WTC11 (cell line): ENCODE measurements at regions not wholly inside any gene's neighbourhood (a gene's known extent, or its start where the extent isn't known, plus 50 kb on each side); places are given as distances from the start of the nearest gene placed in this dataset.
"Not testable (repeated sequence)": the region's sequence is repeated elsewhere in the genome, so short reads cannot be mapped to it uniquely, and the experiment has no call there.

Source experiments
- ATAC-seq: fragments of 200-7000 bp; cut with Tn5 transposase; 2 replicates; pipeline ENCODE4 v1.10.0; 2021; ENCODE audit warnings: mild to moderate bottlenecking, moderate library complexity
- CTCF ChIA-PET: fragments of 300-600 bp; sonication (Branson Sonifier 250); formaldehyde crosslinking; loops from one replicate; lab custom pipeline; 2021; ENCODE audit warnings: antibody characterized with exemption; lab: Charles Lee
- POLR2A ChIA-PET: fragments of 350-600 bp; sonication (Branson Sonifier 250); formaldehyde crosslinking; loops from one replicate; lab custom pipeline; 2021; ENCODE audit warnings: antibody characterized with exemption; lab: Charles Lee
- DNase-seq: peaks from one replicate; pipeline ENCODE4 v3.0.0; 2021; ENCODE audit warnings: low spot score
- H3K27ac Mint-ChIP-seq: 2 replicates; pipeline ENCODE4 v1.8.0; 2021; ENCODE audit warnings: mixed read lengths
- H3K27me3 Mint-ChIP-seq: 2 replicates; pipeline ENCODE4 v1.8.0; 2021; ENCODE audit warnings: low read depth, mild to moderate bottlenecking, moderate library complexity, mixed read lengths
- H3K36me3 Mint-ChIP-seq: 2 replicates; pipeline ENCODE4 v1.8.0; 2021; ENCODE audit warnings: mixed read lengths
- H3K4me1 Mint-ChIP-seq: 2 replicates; pipeline ENCODE4 v1.8.0; 2022; ENCODE audit warnings: mixed read lengths
- H3K4me3 Mint-ChIP-seq: 2 replicates; pipeline ENCODE4 v1.8.0; 2021; ENCODE audit warnings: mild to moderate bottlenecking, moderate library complexity, mixed read lengths
- H3K9me3 Mint-ChIP-seq: 2 replicates; pipeline ENCODE4 v1.8.0; 2021; ENCODE audit warnings: mixed read lengths
- ATF2 ChIP-seq: sonication (generic); formaldehyde crosslinking; IDR thresholded peaks from 2 replicates; pipeline ENCODE4 v1.8.1; 2022; ENCODE audit warnings: low read depth, missing genetic modification reagents, borderline replicate concordance
- E2F1 ChIP-seq: sonication (generic); formaldehyde crosslinking; IDR thresholded peaks from 2 replicates; pipeline ENCODE4 v1.8.0; 2022; ENCODE audit warnings: mild to moderate bottlenecking, missing genetic modification reagents
- ELF4 ChIP-seq: sonication (generic); formaldehyde crosslinking; IDR thresholded peaks from 2 replicates; pipeline ENCODE4 v1.8.1; 2022; ENCODE audit warnings: low read depth, mild to moderate bottlenecking, moderate library complexity, missing genetic modification reagents
- ETV6 ChIP-seq: sonication (generic); formaldehyde crosslinking; IDR thresholded peaks from 2 replicates; pipeline ENCODE4 v1.8.1; 2022; ENCODE audit warnings: mild to moderate bottlenecking, missing genetic modification reagents
- FOXP4 ChIP-seq: sonication (generic); formaldehyde crosslinking; IDR thresholded peaks from 2 replicates; pipeline ENCODE4 v1.8.0; 2022; ENCODE audit warnings: mild to moderate bottlenecking, missing genetic modification reagents
- GTF2I ChIP-seq: fragments of 250-450 bp; sonication (Bioruptor Pico); conservative IDR thresholded peaks from 2 replicates; pipeline ENCODE4 v1.4.0; 2021; ENCODE audit warnings: mild to moderate bottlenecking
- HMGA2 ChIP-seq: fragments of 250-450 bp; sonication (Bioruptor Pico); IDR thresholded peaks from 2 replicates; pipeline ENCODE4 v1.4.0; 2021; ENCODE audit warnings: mild to moderate bottlenecking, moderate library complexity
- MLX ChIP-seq: sonication (generic); formaldehyde crosslinking; IDR thresholded peaks from 2 replicates; pipeline ENCODE4 v1.8.1; 2023; ENCODE audit warnings: mild to moderate bottlenecking, missing genetic modification reagents, moderate library complexity
- SMAD3 ChIP-seq: sonication (generic); formaldehyde crosslinking; IDR thresholded peaks from 2 replicates; pipeline ENCODE4 v1.8.0; 2022; ENCODE audit warnings: missing genetic modification reagents, mild to moderate bottlenecking, borderline replicate concordance
- ZBTB21 ChIP-seq: sonication (generic); formaldehyde crosslinking; IDR thresholded peaks from 2 replicates; pipeline ENCODE4 v1.8.1; 2023; ENCODE audit warnings: mild to moderate bottlenecking, missing genetic modification reagents, borderline replicate concordance
- ZNF512 ChIP-seq: sonication (generic); formaldehyde crosslinking; IDR thresholded peaks from 2 replicates; pipeline ENCODE4 v1.8.1; 2022; ENCODE audit warnings: missing genetic modification reagents, borderline replicate concordance

DNA sequence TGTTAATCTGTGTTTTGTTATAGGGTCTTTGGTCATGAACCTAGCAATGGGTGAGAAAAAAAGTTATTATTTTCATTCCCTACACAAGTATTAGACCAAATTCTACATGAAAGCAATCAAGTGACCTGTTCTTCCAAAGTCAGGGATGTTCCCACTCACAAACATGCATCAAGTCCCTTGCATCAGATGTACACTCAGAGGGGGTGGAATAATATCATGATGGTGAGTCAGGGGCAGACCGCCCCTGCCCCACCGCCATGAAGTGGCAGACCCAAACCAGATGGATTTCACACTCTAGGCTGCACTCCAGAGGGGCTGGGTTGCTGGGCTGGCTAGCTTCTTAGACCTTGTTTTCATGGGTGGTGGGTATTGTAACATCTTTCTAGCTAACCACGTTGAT lies 91.4 kb downstream of the ACAA2 start:
- TF ChIP-seq ZNF512 (CRISPR knock-in tag) (no peak), E2F1 (no peak), SMAD3 (no peak), ZBTB21 (CRISPR knock-in tag) (no peak), FOXP4 (CRISPR knock-in tag) (no peak), ATF2 (CRISPR knock-in tag) (no peak), MLX (CRISPR knock-in tag) (no peak)
- ChIA-PET POLR2A (no interaction called here), CTCF (no interaction called here)
- no peak for DNase-seq
- Mint-ChIP-seq H3K27me3 (no peaks in the 10 kb centered on the region), H3K4me3 (no peak overlapping the region), H3K9me3 (no peaks in the 10 kb centered on the region), H3K27ac (no peak overlapping the region), H3K36me3 (no peaks in the 10 kb centered on the region), H3K4me1 (peaks cover 20% of the 10 kb centered on the region)
- no peak for ATAC-seq

- POLR2A ChIA-PET, H3K9me3 Mint-ChIP-seq, DNase-seq, H3K27me3 Mint-ChIP-seq, CTCF ChIA-PET, H3K4me3 Mint-ChIP-seq, H3K36me3 Mint-ChIP-seq, ATAC-seq: not testable (repeated sequence)
- H3K4me1 Mint-ChIP-seq: peaks cover 11% of the 10 kb centered on the region
- peak; percentile 93 for TF ChIP-seq HMGA2 (CRISPR knock-in tag)
- TF ChIP-seq, all 79 proteins: peak for 1; not testable (repeated sequence) for 78
- not testable (repeated sequence) for H3K27ac Mint-ChIP-seq
Observed at GRCh38 chr18:49720944-49721343, 92.4 kb downstream of the ACAA2 start.

DNA sequence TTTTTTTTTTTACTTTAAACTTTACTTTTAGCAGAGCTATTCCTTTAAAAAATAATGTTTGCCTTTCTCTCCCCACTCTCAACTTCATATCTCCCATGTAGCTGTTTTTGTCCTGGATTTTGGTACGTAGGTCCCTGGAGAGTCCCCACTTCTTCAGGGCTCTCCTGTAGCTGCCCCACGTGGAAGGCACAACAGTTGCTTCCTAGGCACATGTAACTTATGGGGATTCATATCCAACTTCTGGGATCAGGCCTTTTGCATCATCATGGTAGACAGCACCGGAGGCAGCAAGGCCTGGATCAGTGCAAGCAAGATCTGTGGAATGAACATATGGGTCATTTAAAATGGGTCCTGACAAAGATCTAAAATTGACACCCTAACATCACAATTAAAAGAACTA lies 95.7 kb downstream of the ACAA2 start:
- Mint-ChIP-seq H3K4me1 (no peaks in the 10 kb centered on the region), H3K27ac (no peak overlapping the region), H3K27me3 (no peaks in the 10 kb centered on the region), H3K36me3 (no peaks in the 10 kb centered on the region), H3K4me3 (no peak overlapping the region), H3K9me3 (no peaks in the 10 kb centered on the region)
- ATAC-seq: no peak
- no peak for DNase-seq
- TF ChIP-seq GTF2I (CRISPR knock-in tag) (no peak), ELF4 (CRISPR knock-in tag) (no peak), E2F1 (no peak), ETV6 (CRISPR knock-in tag) (no peak)
- CTCF ChIA-PET: no interaction called here
- POLR2A ChIA-PET: no interaction called here
